ENCODE measurements at regions not wholly inside any gene's neighbourhood (a gene's known extent, or its start where the extent isn't known, plus 50 kb on each side); places are given as distances from the start of the nearest gene placed in this dataset.

DNA sequence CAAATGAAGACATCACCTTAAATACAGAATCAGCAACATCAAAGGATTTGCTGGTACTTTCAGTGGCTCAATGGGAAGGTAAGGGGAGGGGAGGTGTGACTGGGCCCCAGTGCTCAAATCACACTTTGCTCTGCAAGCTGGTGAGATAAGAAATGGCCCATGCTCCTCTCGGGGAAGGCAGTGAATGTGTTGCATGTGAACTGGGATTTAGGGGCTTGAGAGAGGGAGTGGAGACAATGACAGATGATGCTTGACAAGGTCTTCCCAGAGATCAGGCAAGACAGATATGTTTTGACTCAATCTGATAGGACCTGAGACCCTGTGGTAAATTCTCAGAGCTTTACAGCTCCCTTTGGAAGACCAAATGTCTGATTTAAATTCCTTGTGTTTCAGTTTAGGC, 233.0 kb upstream of the PROK2 start:
- no peak overlapping the region for H2BK120ac ChIP-seq (ENCODE audit: low read depth, low read length)
- no peak overlapping the region for H2AK5ac ChIP-seq (ENCODE audit: low read length)
- H4K8ac ChIP-seq (ENCODE audit: low read depth, low read length) = no peak overlapping the region
- no peaks in the 10 kb centered on the region for H3K27me3 ChIP-seq (ENCODE audit: insufficient read depth, low read length, poor library complexity)
- H3K4me1 ChIP-seq (ENCODE audit: control insufficient read depth, low read depth, low read length) = peaks cover 12% of the 10 kb centered on the region
- no peaks in the 10 kb centered on the region for H3K79me2 ChIP-seq (ENCODE audit: control insufficient read depth, insufficient read depth, low read length)
- no peak overlapping the region for H3K4ac ChIP-seq (ENCODE audit: low read depth, low read length)
- peak overlapping the region; percentile 10 for H2BK5ac ChIP-seq (ENCODE audit: low read length)
- H3K27ac ChIP-seq (ENCODE audit: low read depth, low read length) = peak overlapping the region; percentile 8
- no peak overlapping the region for H2BK15ac ChIP-seq (replicated peaks; ENCODE audit: low read depth)
- peak overlapping the region; percentile 68 for H3K56ac ChIP-seq (ENCODE audit: low read length)
- H3K23ac ChIP-seq (ENCODE audit: low read length) = no peak overlapping the region
- no peak overlapping the region for H3K9ac ChIP-seq (ENCODE audit: low read length)
- H3K18ac ChIP-seq (ENCODE audit: low read length) = peak overlapping the region; percentile 25
- H3K4me3 ChIP-seq (ENCODE audit: low read length) = no peak overlapping the region
- H3K79me1 ChIP-seq (ENCODE audit: low read length) = no peaks in the 10 kb centered on the region
- no peaks in the 10 kb centered on the region for H3K36me3 ChIP-seq (ENCODE audit: control insufficient read depth, insufficient read depth, low read length)
- H3K4me2 ChIP-seq (ENCODE audit: low read length) = no peak overlapping the region
- H4K5ac ChIP-seq (ENCODE audit: low read length) = no peak overlapping the region
- DNase-seq = peak; percentile 88
- WGBS (ENCODE audit: extremely low coverage, insufficient coverage, low lambda C conversion rate) = no CpG with 5 or more reads among the region's 1 CpG

GRCh38 chr3:72017311-72017710, 232.4 kb upstream of the PROK2 start:
- Histone ChIP-seq H3K4ac (ENCODE audit: low read depth, low read length) (peak overlapping the region; percentile 2), H2BK5ac (ENCODE audit: low read length) (no peak overlapping the region), H3K4me1 (ENCODE audit: control insufficient read depth, low read depth, low read length) (peaks cover 12% of the 10 kb centered on the region), H3K9ac (ENCODE audit: low read length) (no peak overlapping the region), H3K4me2 (ENCODE audit: low read length) (no peak overlapping the region), H2AK5ac (ENCODE audit: low read length) (no peak overlapping the region), H3K27me3 (ENCODE audit: insufficient read depth, low read length, poor library complexity) (no peaks in the 10 kb centered on the region), H2BK120ac (ENCODE audit: low read depth, low read length) (no peak overlapping the region), H3K27ac (ENCODE audit: low read depth, low read length) (no peak overlapping the region), H4K8ac (ENCODE audit: low read depth, low read length) (no peak overlapping the region), H3K79me1 (ENCODE audit: low read length) (no peaks in the 10 kb centered on the region), H3K18ac (ENCODE audit: low read length) (no peak overlapping the region), H3K56ac (ENCODE audit: low read length) (no peak overlapping the region), H3K23ac (ENCODE audit: low read length) (no peak overlapping the region), H3K79me2 (ENCODE audit: control insufficient read depth, insufficient read depth, low read length) (no peaks in the 10 kb centered on the region), H2BK15ac (replicated peaks; ENCODE audit: low read depth) (no peak overlapping the region), H3K4me3 (ENCODE audit: low read length) (no peak overlapping the region), H4K5ac (ENCODE audit: low read length) (no peak overlapping the region), H3K36me3 (ENCODE audit: control insufficient read depth, insufficient read depth, low read length) (no peaks in the 10 kb centered on the region)
- no peak for DNase-seq
- WGBS (ENCODE audit: extremely low coverage, insufficient coverage, low lambda C conversion rate) = no CpG with 5 or more reads among the region's 1 CpG

DNA sequence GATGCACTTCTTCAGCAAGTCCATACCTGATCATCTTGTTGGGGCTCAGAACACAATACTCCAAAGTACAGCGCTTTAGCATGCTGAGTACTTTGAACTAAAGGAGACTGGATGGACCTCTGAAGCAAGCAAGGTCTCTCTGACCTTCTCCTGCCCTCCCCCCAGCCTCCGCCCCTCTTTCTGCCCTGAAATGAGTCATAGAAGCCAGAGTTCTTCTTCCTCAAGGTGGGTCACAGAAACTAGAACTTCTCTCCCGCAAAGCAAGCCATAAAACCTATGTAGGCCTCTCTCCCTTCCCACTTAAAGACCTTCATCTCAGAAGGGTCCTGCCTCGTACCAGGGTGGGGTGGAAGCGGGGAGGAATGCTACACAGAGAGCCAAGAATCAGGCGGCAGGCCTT, 230.5 kb upstream of the PROK2 start:
- Histone ChIP-seq H3K27ac (ENCODE audit: low read depth, low read length) (no peak overlapping the region), H3K4ac (ENCODE audit: low read depth, low read length) (peak overlapping the region; percentile 82)

DNA sequence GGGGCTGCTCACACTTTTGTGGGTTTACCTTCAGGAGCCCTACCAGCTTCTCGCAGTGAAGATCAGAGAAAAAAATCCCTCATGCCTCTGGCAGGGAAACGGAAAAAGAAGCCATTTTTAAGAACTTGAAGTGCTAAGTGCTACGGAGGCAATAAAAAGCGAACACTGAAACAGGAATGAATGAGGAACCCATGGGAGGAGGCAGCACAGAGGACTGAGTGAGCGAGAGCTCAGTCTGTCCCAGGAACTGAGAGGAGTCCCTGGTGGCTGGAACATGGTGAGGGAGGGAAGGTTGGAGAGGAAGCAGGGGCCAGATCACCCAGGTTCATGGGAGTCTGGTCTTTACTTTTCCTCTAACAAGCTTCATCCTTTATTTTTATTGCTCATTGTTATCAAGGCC, 228.1 kb upstream of the PROK2 start:
- no peak overlapping the region for H2BK15ac ChIP-seq (replicated peaks; ENCODE audit: low read depth)
- no CpG with 5 or more reads among the region's 5 CpGs for WGBS (ENCODE audit: extremely low coverage, insufficient coverage, low lambda C conversion rate)
- DNase-seq = no peak

More for the DNA sequence above, 230.5 kb upstream of the PROK2 start:
- no peak for DNase-seq
- Histone ChIP-seq H4K8ac (ENCODE audit: low read depth, low read length) (no peak overlapping the region), H4K5ac (ENCODE audit: low read length) (no peak overlapping the region), H3K36me3 (ENCODE audit: control insufficient read depth, insufficient read depth, low read length) (no peaks in the 10 kb centered on the region), H2BK15ac (replicated peaks; ENCODE audit: low read depth) (no peak overlapping the region), H2AK5ac (ENCODE audit: low read length) (peak overlapping the region; percentile 22), H3K18ac (ENCODE audit: low read length) (no peak overlapping the region), H3K56ac (ENCODE audit: low read length) (no peak overlapping the region), H3K4me3 (ENCODE audit: low read length) (no peak overlapping the region), H3K23ac (ENCODE audit: low read length) (no peak overlapping the region), H2BK5ac (ENCODE audit: low read length) (no peak overlapping the region), H3K79me1 (ENCODE audit: low read length) (no peaks in the 10 kb centered on the region), H3K4me1 (ENCODE audit: control insufficient read depth, low read depth, low read length) (peaks cover 12% of the 10 kb centered on the region), H3K27me3 (ENCODE audit: insufficient read depth, low read length, poor library complexity) (no peaks in the 10 kb centered on the region), H2BK120ac (ENCODE audit: low read depth, low read length) (no peak overlapping the region), H3K79me2 (ENCODE audit: control insufficient read depth, insufficient read depth, low read length) (no peaks in the 10 kb centered on the region), H3K9ac (ENCODE audit: low read length) (no peak overlapping the region), H3K4me2 (ENCODE audit: low read length) (no peak overlapping the region)
- no CpG with 5 or more reads among the region's 6 CpGs for WGBS (ENCODE audit: extremely low coverage, insufficient coverage, low lambda C conversion rate)

DNA sequence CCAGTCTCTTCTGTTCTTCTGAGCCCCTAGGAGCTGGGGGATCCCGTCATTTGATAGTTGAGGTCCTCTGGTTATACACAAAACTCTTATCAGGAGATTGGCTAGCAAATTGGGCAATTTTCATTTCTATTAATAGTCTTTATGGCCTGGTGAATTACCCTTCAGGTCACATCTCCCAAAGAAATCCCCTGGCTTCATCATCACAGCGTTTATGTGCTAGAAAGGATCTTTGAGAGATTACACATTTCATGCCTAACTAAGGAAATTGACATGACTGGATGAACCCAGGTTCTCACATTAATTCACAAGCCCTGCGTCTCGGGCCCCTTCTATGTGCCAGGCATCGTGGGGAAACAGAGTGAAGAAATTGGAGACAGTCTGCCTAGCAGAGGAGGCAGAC, 227.4 kb upstream of the PROK2 start:
- H3K56ac ChIP-seq (ENCODE audit: low read length) = no peak overlapping the region
- no peak overlapping the region for H3K27ac ChIP-seq (ENCODE audit: low read depth, low read length)
- H3K18ac ChIP-seq (ENCODE audit: low read length) = peak overlapping the region; percentile 46
- H3K27me3 ChIP-seq (ENCODE audit: insufficient read depth, low read length, poor library complexity) = no peaks in the 10 kb centered on the region
- no peaks in the 10 kb centered on the region for H3K79me2 ChIP-seq (ENCODE audit: control insufficient read depth, insufficient read depth, low read length)
- H3K9ac ChIP-seq (ENCODE audit: low read length) = no peak overlapping the region
- H2BK15ac ChIP-seq (replicated peaks; ENCODE audit: low read depth) = peak overlapping the region; percentile 67
- H3K36me3 ChIP-seq (ENCODE audit: control insufficient read depth, insufficient read depth, low read length) = no peaks in the 10 kb centered on the region
- no peak overlapping the region for H2BK5ac ChIP-seq (ENCODE audit: low read length)
- no peak overlapping the region for H3K23ac ChIP-seq (ENCODE audit: low read length)
- H3K4me3 ChIP-seq (ENCODE audit: low read length) = no peak overlapping the region
- H3K4me1 ChIP-seq (ENCODE audit: control insufficient read depth, low read depth, low read length) = peaks cover under 1% of the 10 kb centered on the region
- no peak for DNase-seq
- H3K79me1 ChIP-seq (ENCODE audit: low read length) = no peaks in the 10 kb centered on the region
- H4K8ac ChIP-seq (ENCODE audit: low read depth, low read length) = no peak overlapping the region
- H3K4me2 ChIP-seq (ENCODE audit: low read length) = no peak overlapping the region
- H4K5ac ChIP-seq (ENCODE audit: low read length) = no peak overlapping the region
- H2BK120ac ChIP-seq (ENCODE audit: low read depth, low read length) = no peak overlapping the region
- no peak overlapping the region for H3K4ac ChIP-seq (ENCODE audit: low read depth, low read length)
- no peak overlapping the region for H2AK5ac ChIP-seq (ENCODE audit: low read length)
- no CpG with 5 or more reads among the region's 5 CpGs for WGBS (ENCODE audit: extremely low coverage, insufficient coverage, low lambda C conversion rate)

More for the DNA sequence above, 228.1 kb upstream of the PROK2 start:
- Histone ChIP-seq H3K23ac (ENCODE audit: low read length) (no peak overlapping the region), H3K4me1 (ENCODE audit: control insufficient read depth, low read depth, low read length) (peaks cover 7% of the 10 kb centered on the region), H3K79me1 (ENCODE audit: low read length) (no peaks in the 10 kb centered on the region), H2BK5ac (ENCODE audit: low read length) (no peak overlapping the region), H3K4me3 (ENCODE audit: low read length) (no peak overlapping the region), H4K5ac (ENCODE audit: low read length) (no peak overlapping the region), H3K9ac (ENCODE audit: low read length) (no peak overlapping the region), H3K79me2 (ENCODE audit: control insufficient read depth, insufficient read depth, low read length) (no peaks in the 10 kb centered on the region), H4K8ac (ENCODE audit: low read depth, low read length) (no peak overlapping the region), H3K27me3 (ENCODE audit: insufficient read depth, low read length, poor library complexity) (no peaks in the 10 kb centered on the region), H3K56ac (ENCODE audit: low read length) (peak overlapping the region; percentile 10), H3K18ac (ENCODE audit: low read length) (peak overlapping the region; percentile 46), H3K4ac (ENCODE audit: low read depth, low read length) (no peak overlapping the region), H2AK5ac (ENCODE audit: low read length) (no peak overlapping the region), H3K27ac (ENCODE audit: low read depth, low read length) (no peak overlapping the region), H2BK120ac (ENCODE audit: low read depth, low read length) (no peak overlapping the region), H3K4me2 (ENCODE audit: low read length) (no peak overlapping the region), H3K36me3 (ENCODE audit: control insufficient read depth, insufficient read depth, low read length) (no peaks in the 10 kb centered on the region)

- no peaks in the 10 kb centered on the region for H3K4me1 ChIP-seq (ENCODE audit: control insufficient read depth, low read depth, low read length)
- H2AK5ac ChIP-seq (ENCODE audit: low read length) = no peak overlapping the region
- no peak overlapping the region for H3K4me2 ChIP-seq (ENCODE audit: low read length)
- H3K4ac ChIP-seq (ENCODE audit: low read depth, low read length) = no peak overlapping the region
- H3K9ac ChIP-seq (ENCODE audit: low read length) = no peak overlapping the region
- H3K79me2 ChIP-seq (ENCODE audit: control insufficient read depth, insufficient read depth, low read length) = no peaks in the 10 kb centered on the region
- no peak for DNase-seq
- no peak overlapping the region for H3K27ac ChIP-seq (ENCODE audit: low read depth, low read length)
- no peak overlapping the region for H4K8ac ChIP-seq (ENCODE audit: low read depth, low read length)
- peak overlapping the region; percentile 7 for H2BK120ac ChIP-seq (ENCODE audit: low read depth, low read length)
- H4K5ac ChIP-seq (ENCODE audit: low read length) = no peak overlapping the region
- H2BK15ac ChIP-seq (replicated peaks; ENCODE audit: low read depth) = no peak overlapping the region
- no peaks in the 10 kb centered on the region for H3K79me1 ChIP-seq (ENCODE audit: low read length)
- no peaks in the 10 kb centered on the region for H3K27me3 ChIP-seq (ENCODE audit: insufficient read depth, low read length, poor library complexity)
- H3K18ac ChIP-seq (ENCODE audit: low read length) = no peak overlapping the region
- no peak overlapping the region for H3K23ac ChIP-seq (ENCODE audit: low read length)
- no peak overlapping the region for H3K56ac ChIP-seq (ENCODE audit: low read length)
- no peak overlapping the region for H3K4me3 ChIP-seq (ENCODE audit: low read length)
- H2BK5ac ChIP-seq (ENCODE audit: low read length) = no peak overlapping the region
- no peaks in the 10 kb centered on the region for H3K36me3 ChIP-seq (ENCODE audit: control insufficient read depth, insufficient read depth, low read length)
- no CpG with 5 or more reads among the region's 4 CpGs for WGBS (ENCODE audit: extremely low coverage, insufficient coverage, low lambda C conversion rate)
Observed at GRCh38 chr3:72011485-72011884, 226.5 kb upstream of the PROK2 start.

Data from mesendoderm (in vitro differentiated cells).